HUDEP-2 (cell line): ENCODE measurements at regions not wholly inside any gene's neighbourhood (a gene's known extent, or its start where the extent isn't known, plus 50 kb on each side); places are given as distances from the start of the nearest gene placed in this dataset.
A peak's percentile ranks its signal among the peaks of the same experiment; 100 is the strongest.

Experiments
- DNase-seq, 76 experiments: peaks; one replicate each; lab custom pipeline; 2025; ENCODE audit not compliant: unreplicated experiment in 76 of 76; lab: John Stamatoyannopoulos, UW

GRCh38 chr14:36245223-36245622 lies 68.7 kb upstream of the PTCSC3 start:
- DNase-seq, result no peak

GRCh38 chr14:36243183-36243582 lies 66.7 kb upstream of the PTCSC3 start:
- no peak for DNase-seq

GRCh38 chr14:36241183-36241582 lies 64.7 kb upstream of the PTCSC3 start:
- no peak for DNase-seq

- peak in 2 of 76 experiments; percentile 5 to 13 for DNase-seq
Measured at GRCh38 chr14:36238666-36239363, 62.3 kb upstream of the PTCSC3 start.

- no peak for DNase-seq
Measured at GRCh38 chr14:36233217-36233616, 56.7 kb upstream of the PTCSC3 start.

- DNase-seq, result no peak
Measured at GRCh38 chr14:36229262-36229661, 52.7 kb upstream of the PTCSC3 start.

- no peak for DNase-seq
Measured at GRCh38 chr14:36227802-36228201, 51.3 kb upstream of the PTCSC3 start.

GRCh38 chr14:36227344-36227743 lies 50.8 kb upstream of the PTCSC3 start:
- DNase-seq, result no peak
